Astrocyte (in vitro differentiated cells and primary cell): ENCODE measurements at regions not wholly inside any gene's neighbourhood (a gene's known extent, or its start where the extent isn't known, plus 50 kb on each side); places are given as distances from the start of the nearest gene placed in this dataset.
A peak's percentile ranks its signal among the peaks of the same experiment; 100 is the strongest.

Experiments used
- DNase-seq: peaks from one replicate; pipeline ENCODE4 v3.0.0-alpha.2; 2010; ENCODE audit warnings: low read depth
- FAIRE-seq: peaks from 2 replicates; lab custom pipeline; 2011; peaks lifted over from hg19 to GRCh38; lab: Jason Lieb, UNC
- H2AFZ ChIP-seq: 2 replicates; pipeline ENCODE4 v1.6.0; 2012; ENCODE audit warnings: low read depth, low read length, inconsistent platforms
- H3K27ac ChIP-seq: 2 replicates; pipeline ENCODE4 v1.5.1; 2011; ENCODE audit warnings: low read depth, low read length, inconsistent platforms
- H3K27me3 ChIP-seq: 2 replicates; pipeline ENCODE4 v1.6.0; 2011; ENCODE audit warnings: low read length, inconsistent platforms; ENCODE audit not compliant: insufficient read depth
- H3K36me3 ChIP-seq: 2 replicates; pipeline ENCODE4 v1.5.1; 2011; ENCODE audit warnings: low read length, inconsistent platforms; ENCODE audit not compliant: insufficient read depth
- H3K4me1 ChIP-seq: 2 replicates; pipeline ENCODE4 v1.5.1; 2011; ENCODE audit warnings: low read length, inconsistent platforms; ENCODE audit not compliant: insufficient read depth
- H3K4me2 ChIP-seq: 2 replicates; pipeline ENCODE4 v1.6.0; 2012; ENCODE audit warnings: low read length, inconsistent platforms
- H3K4me3 ChIP-seq: 2 replicates; pipeline ENCODE4 v1.5.1; 2011; ENCODE audit warnings: low read depth, mild to moderate bottlenecking, low read length, inconsistent platforms; ENCODE audit not compliant: insufficient read depth
- H3K79me2 ChIP-seq: 2 replicates; pipeline ENCODE4 v1.6.0; 2012; ENCODE audit warnings: mild to moderate bottlenecking, low read length, inconsistent platforms; ENCODE audit not compliant: insufficient read depth
- H3K9ac ChIP-seq: 2 replicates; pipeline ENCODE4 v1.6.0; 2012; ENCODE audit warnings: mild to moderate bottlenecking, low read length, inconsistent platforms
- H3K9me3 ChIP-seq: 2 replicates; pipeline ENCODE4 v1.5.1; 2012; ENCODE audit warnings: low read depth, mild to moderate bottlenecking, low read length, inconsistent platforms; ENCODE audit not compliant: insufficient read depth
- H4K20me1 ChIP-seq: 2 replicates; pipeline ENCODE4 v1.6.0; 2012; ENCODE audit warnings: low read length, inconsistent platforms; ENCODE audit not compliant: insufficient read depth
- H3K27ac Mint-ChIP-seq: one replicate; pipeline ENCODE4 v1.8.0; 2021; ENCODE audit warnings: mild to moderate bottlenecking, mixed read lengths; ENCODE audit not compliant: unreplicated experiment
- H3K27me3 Mint-ChIP-seq: one replicate; pipeline ENCODE4 v1.8.0; 2021; ENCODE audit warnings: low read depth, mixed read lengths; ENCODE audit not compliant: unreplicated experiment
- H3K36me3 Mint-ChIP-seq: one replicate; pipeline ENCODE4 v1.8.0; 2021; ENCODE audit warnings: low read depth, mixed read lengths; ENCODE audit not compliant: unreplicated experiment
- H3K4me1 Mint-ChIP-seq: one replicate; pipeline ENCODE4 v1.8.0; 2021; ENCODE audit warnings: low read depth, mixed read lengths; ENCODE audit not compliant: unreplicated experiment
- H3K4me3 Mint-ChIP-seq: one replicate; pipeline ENCODE4 v1.8.0; 2021; ENCODE audit warnings: mild to moderate bottlenecking, moderate library complexity, mixed read lengths; ENCODE audit not compliant: unreplicated experiment
- H3K9me3 Mint-ChIP-seq: one replicate; pipeline ENCODE4 v1.8.0; 2021; ENCODE audit warnings: mild to moderate bottlenecking, mixed read lengths; ENCODE audit not compliant: unreplicated experiment
- CTCF ChIP-seq: IDR thresholded peaks from 2 replicates; pipeline ENCODE4 v1.5.1; 2011; ENCODE audit warnings: low read depth, mild to moderate bottlenecking, inconsistent platforms, low read length, moderate library complexity; ENCODE audit not compliant: insufficient read depth
- EZH2 ChIP-seq: IDR thresholded peaks from 2 replicates; pipeline ENCODE4 v1.6.1; 2012; ENCODE audit warnings: mild to moderate bottlenecking, low read length, inconsistent platforms; ENCODE audit not compliant: insufficient read depth

GRCh38 chr13:83229574-83230305 lies 652.5 kb downstream of the SLITRK1 start:
- H4K20me1 ChIP-seq = no peaks in the 10 kb centered on the region
- H3K27me3 ChIP-seq = no peaks in the 10 kb centered on the region
- no peaks in the 10 kb centered on the region for H3K9me3 ChIP-seq
- peaks cover 7% of the 10 kb centered on the region for H3K4me1 ChIP-seq
- no peak overlapping the region for H3K27ac Mint-ChIP-seq
- no peaks in the 10 kb centered on the region for H3K36me3 ChIP-seq
- DNase-seq (peak; percentile 62), FAIRE-seq (peak; percentile 65)
- TF ChIP-seq CTCF (no peak), EZH2 (no peak)
- no peak overlapping the region for H3K4me3 ChIP-seq
- no peak overlapping the region for H3K4me2 ChIP-seq
- H2AFZ ChIP-seq = no peak overlapping the region
- peaks cover 5% of the 10 kb centered on the region for H3K4me1 Mint-ChIP-seq
- no peaks in the 10 kb centered on the region for H3K9me3 Mint-ChIP-seq
- H3K27me3 Mint-ChIP-seq = no peaks in the 10 kb centered on the region
- H3K27ac ChIP-seq = no peak overlapping the region
- no peak overlapping the region for H3K9ac ChIP-seq
- H3K36me3 Mint-ChIP-seq = no peaks in the 10 kb centered on the region
- no peaks in the 10 kb centered on the region for H3K79me2 ChIP-seq
- H3K4me3 Mint-ChIP-seq = no peak overlapping the region

GRCh38 chr13:83223546-83223945 lies 658.7 kb downstream of the SLITRK1 start:
- Mint-ChIP-seq H3K4me3 (no peak overlapping the region), H3K36me3 (no peaks in the 10 kb centered on the region), H3K27ac (no peak overlapping the region), H3K9me3 (no peaks in the 10 kb centered on the region), H3K27me3 (no peaks in the 10 kb centered on the region), H3K4me1 (peaks cover 3% of the 10 kb centered on the region)
- FAIRE-seq (no peak), DNase-seq (no peak)
- Histone ChIP-seq H3K4me1 (peaks cover 7% of the 10 kb centered on the region), H3K27ac (no peak overlapping the region), H3K4me3 (no peak overlapping the region), H3K9me3 (no peaks in the 10 kb centered on the region), H3K79me2 (no peaks in the 10 kb centered on the region), H4K20me1 (no peaks in the 10 kb centered on the region), H2AFZ (no peak overlapping the region), H3K27me3 (no peaks in the 10 kb centered on the region), H3K4me2 (no peak overlapping the region), H3K9ac (no peak overlapping the region), H3K36me3 (no peaks in the 10 kb centered on the region)
- TF ChIP-seq EZH2 (no peak), CTCF (no peak)

- Histone ChIP-seq H4K20me1 (no peaks in the 10 kb centered on the region), H3K4me1 (peaks cover 7% of the 10 kb centered on the region), H2AFZ (no peak overlapping the region), H3K4me2 (peak overlapping the region; percentile 52), H3K27me3 (no peaks in the 10 kb centered on the region), H3K79me2 (no peaks in the 10 kb centered on the region), H3K9ac (no peak overlapping the region), H3K36me3 (no peaks in the 10 kb centered on the region), H3K9me3 (no peaks in the 10 kb centered on the region), H3K4me3 (no peak overlapping the region), H3K27ac (peak overlapping the region; percentile 68)
- no peak overlapping the region for H3K27ac Mint-ChIP-seq
- FAIRE-seq (peak; percentile 85), DNase-seq (peak; percentile 92)
- TF ChIP-seq CTCF = no peak
- TF ChIP-seq EZH2 = no peak
- H3K4me1 Mint-ChIP-seq = peaks cover 5% of the 10 kb centered on the region
- no peak overlapping the region for H3K4me3 Mint-ChIP-seq
- H3K36me3 Mint-ChIP-seq = no peaks in the 10 kb centered on the region
- no peaks in the 10 kb centered on the region for H3K9me3 Mint-ChIP-seq
- no peaks in the 10 kb centered on the region for H3K27me3 Mint-ChIP-seq
These were observed 660.4 kb downstream of the SLITRK1 start for GRCh38 chr13:83221813-83222241.
